ENCODE measurements at regions not wholly inside any gene's neighbourhood (a gene's known extent, or its start where the extent isn't known, plus 50 kb on each side); places are given as distances from the start of the nearest gene placed in this dataset.

- peak overlapping the region; percentile 90 to 100 (median 92) for H3K27ac Mint-ChIP-seq
- H3K27me3 Mint-ChIP-seq: no peaks in the 10 kb centered on the region
- Histone ChIP-seq H3K27ac (ENCODE audit: insufficient read depth, low read length, poor library complexity, severe bottlenecking) (peak overlapping the region; percentile 84), H3K36me3 (ENCODE audit: control insufficient read depth, insufficient read depth, low read length) (no peaks in the 10 kb centered on the region), H3K4me3 (ENCODE audit: low read depth, low read length) (no peak overlapping the region), H3K27me3 (ENCODE audit: control insufficient read depth, insufficient read depth, low read length) (no peaks in the 10 kb centered on the region), H3K9me3 (ENCODE audit: control insufficient read depth in 2 of 2, low read length in 2 of 2) (no peaks in the 10 kb centered on the region), H3K4me1 (ENCODE audit: control insufficient read depth, insufficient read depth, low read length, poor library complexity, severe bottlenecking) (peaks cover 42% of the 10 kb centered on the region)
- ATAC-seq (ENCODE audit: low read depth in 2 of 2): no peak
- DNase-seq: no peak
- no peaks in the 10 kb centered on the region for H3K36me3 Mint-ChIP-seq
- H3K4me3 Mint-ChIP-seq: peak overlapping the region in 1 of 4 donors; percentile 35
- peaks cover 0 to 2% (median 0%) of the 10 kb centered on the region in 7 donors for H3K9me3 Mint-ChIP-seq
- peaks cover 29 to 79% (median 33%) of the 10 kb centered on the region in 4 donors for H3K4me1 Mint-ChIP-seq
Observed at GRCh38 chr13:24627090-24627714, 53.0 kb upstream of the ATP12A start.

DNA sequence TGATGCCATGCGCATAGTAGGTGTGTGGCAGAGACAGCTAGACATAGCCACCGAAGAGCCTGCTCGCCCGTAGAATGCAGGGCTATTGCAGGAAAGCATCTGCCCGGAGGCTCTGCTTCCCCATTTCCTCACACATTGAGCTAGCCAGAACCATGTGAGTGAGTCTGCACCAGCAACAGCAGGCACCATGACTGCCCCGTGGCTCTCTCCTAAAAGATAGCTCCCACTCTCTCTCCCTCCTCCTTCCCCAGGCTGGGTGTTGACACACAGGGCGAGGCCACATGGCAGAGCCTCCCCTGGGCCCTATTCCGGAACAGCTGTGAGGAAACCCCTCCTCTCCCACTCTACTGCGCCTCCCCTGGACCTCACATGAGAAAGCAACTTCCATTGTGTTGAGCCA, 52.3 kb upstream of the ATP12A start:
- no peak for ATAC-seq (ENCODE audit: low read depth in 2 of 2)
- H3K9me3 Mint-ChIP-seq: peaks cover 0 to 2% (median 0%) of the 10 kb centered on the region in 7 donors

DNA sequence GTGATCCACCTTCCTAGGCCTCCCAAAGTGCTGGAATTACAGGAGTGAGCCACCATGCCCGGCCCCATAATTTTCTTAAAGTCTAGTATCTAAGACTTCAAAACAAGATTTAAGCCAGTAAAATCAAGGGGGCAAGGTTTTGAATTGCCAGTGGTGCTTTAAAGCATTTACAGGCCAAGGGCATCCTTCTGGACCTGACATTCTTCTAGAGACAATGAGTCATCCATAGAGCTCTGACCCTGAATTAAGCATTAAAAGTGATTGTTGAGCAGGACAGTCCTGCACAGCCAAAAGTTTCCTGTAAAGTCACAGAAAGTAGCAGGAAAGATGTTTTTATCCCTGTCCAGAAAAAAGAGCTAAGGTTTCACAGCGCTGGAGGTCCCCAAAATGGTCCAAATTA, 50.9 kb upstream of the ATP12A start:
- Histone ChIP-seq H3K9me3 (ENCODE audit: control insufficient read depth in 2 of 2, low read length in 2 of 2) (no peaks in the 10 kb centered on the region), H3K36me3 (ENCODE audit: control insufficient read depth, insufficient read depth, low read length) (no peaks in the 10 kb centered on the region), H3K4me1 (ENCODE audit: control insufficient read depth, insufficient read depth, low read length, poor library complexity, severe bottlenecking) (peaks cover 37% of the 10 kb centered on the region), H3K27ac (ENCODE audit: insufficient read depth, low read length, poor library complexity, severe bottlenecking) (no peak overlapping the region), H3K4me3 (ENCODE audit: low read depth, low read length) (no peak overlapping the region), H3K27me3 (ENCODE audit: control insufficient read depth, insufficient read depth, low read length) (no peaks in the 10 kb centered on the region)
- H3K4me1 Mint-ChIP-seq: peaks cover 29 to 65% (median 32%) of the 10 kb centered on the region in 4 donors
- no peaks in the 10 kb centered on the region for H3K36me3 Mint-ChIP-seq
- peak overlapping the region; percentile 10 to 83 (median 59) for H3K27ac Mint-ChIP-seq
- DNase-seq: no peak
- H3K9me3 Mint-ChIP-seq: peaks cover 0 to 2% (median 0%) of the 10 kb centered on the region in 7 donors
- H3K4me3 Mint-ChIP-seq: no peak overlapping the region
- ATAC-seq (ENCODE audit: low read depth in 2 of 2): no peak
- no peaks in the 10 kb centered on the region for H3K27me3 Mint-ChIP-seq

More for the DNA sequence above, 52.3 kb upstream of the ATP12A start:
- peak overlapping the region; percentile 63 to 90 (median 82) for H3K27ac Mint-ChIP-seq
- peaks cover 42% of the 10 kb centered on the region for H3K4me1 ChIP-seq (ENCODE audit: control insufficient read depth, insufficient read depth, low read length, poor library complexity, severe bottlenecking)
- H3K27me3 Mint-ChIP-seq: no peaks in the 10 kb centered on the region
- H3K9me3 ChIP-seq (ENCODE audit: control insufficient read depth in 2 of 2, low read length in 2 of 2): no peaks in the 10 kb centered on the region
- no peak overlapping the region for H3K4me3 ChIP-seq (ENCODE audit: low read depth, low read length)
- H3K36me3 Mint-ChIP-seq: no peaks in the 10 kb centered on the region
- H3K36me3 ChIP-seq (ENCODE audit: control insufficient read depth, insufficient read depth, low read length): no peaks in the 10 kb centered on the region
- no peak overlapping the region for H3K4me3 Mint-ChIP-seq
- DNase-seq: no peak
- H3K27me3 ChIP-seq (ENCODE audit: control insufficient read depth, insufficient read depth, low read length): no peaks in the 10 kb centered on the region
- H3K27ac ChIP-seq (ENCODE audit: insufficient read depth, low read length, poor library complexity, severe bottlenecking): no peak overlapping the region
- H3K4me1 Mint-ChIP-seq: peaks cover 29 to 74% (median 33%) of the 10 kb centered on the region in 4 donors

- H3K9me3 ChIP-seq (ENCODE audit: control insufficient read depth in 2 of 2, low read length in 2 of 2): no peaks in the 10 kb centered on the region
- ATAC-seq (ENCODE audit: low read depth in 2 of 2) (no peak), DNase-seq (no peak)
- Mint-ChIP-seq H3K9me3 (peaks cover 0 to 2% (median 0%) of the 10 kb centered on the region in 7 donors), H3K4me3 (no peak overlapping the region), H3K36me3 (no peaks in the 10 kb centered on the region), H3K4me1 (peaks cover 25 to 57% (median 27%) of the 10 kb centered on the region in 4 donors), H3K27ac (peak overlapping the region in 2 of 3 donors; percentile 79 to 83), H3K27me3 (no peaks in the 10 kb centered on the region)
- no peak overlapping the region for H3K4me3 ChIP-seq (ENCODE audit: low read depth, low read length)
- no peak overlapping the region for H3K27ac ChIP-seq (ENCODE audit: insufficient read depth, low read length, poor library complexity, severe bottlenecking)
- H3K27me3 ChIP-seq (ENCODE audit: control insufficient read depth, insufficient read depth, low read length): no peaks in the 10 kb centered on the region
- peaks cover 29% of the 10 kb centered on the region for H3K4me1 ChIP-seq (ENCODE audit: control insufficient read depth, insufficient read depth, low read length, poor library complexity, severe bottlenecking)
- H3K36me3 ChIP-seq (ENCODE audit: control insufficient read depth, insufficient read depth, low read length): no peaks in the 10 kb centered on the region
Observed at GRCh38 chr13:24630121-24630520, 50.1 kb upstream of the ATP12A start.
